Cardiac muscle cell (in vitro differentiated cells and primary cell): ENCODE measurements at regions not wholly inside any gene's neighbourhood (a gene's known extent, or its start where the extent isn't known, plus 50 kb on each side); places are given as distances from the start of the nearest gene placed in this dataset.

Experiments used
- DNase-seq, 2 donors: peaks; one replicate each; pipeline versions ENCODE4 v3.0.0 to v3.0.0-alpha.2; 2010 to 2017; ENCODE audit warnings: low read depth in 1 of 2, low spot score in 1 of 2
- H3K27ac ChIP-seq: fragments of 200-600 bp; sonication (generic); 2 replicates; pipeline ENCODE4 v1.5.1; 2016
- H3K27me3 ChIP-seq: fragments of 200-600 bp; sonication (generic); 2 replicates; pipeline ENCODE4 v1.6.0; 2016; ENCODE audit warnings: control low read depth
- H3K36me3 ChIP-seq: fragments of 200-600 bp; sonication (generic); 2 replicates; pipeline ENCODE4 v1.5.1; 2016; ENCODE audit warnings: control low read depth
- H3K4me1 ChIP-seq: fragments of 200-600 bp; sonication (generic); 2 replicates; pipeline ENCODE4 v1.8.1; 2017; ENCODE audit warnings: low read depth, mild to moderate bottlenecking, mixed run types
- H3K4me3 ChIP-seq: fragments of 200-600 bp; sonication (generic); 2 replicates; pipeline ENCODE4 v1.5.1; 2016; ENCODE audit warnings: mild to moderate bottlenecking
- H3K9me3 ChIP-seq: fragments of 200-600 bp; sonication (generic); 2 replicates; pipeline ENCODE4 v1.5.1; 2017; ENCODE audit warnings: low read depth, mild to moderate bottlenecking, control low read depth
- TF ChIP-seq, protein P1 (sequence below): IDR thresholded peaks from 2 replicates; pipeline ENCODE4 v1.5.1; 2012; ENCODE audit warnings: low read depth, mild to moderate bottlenecking, low read length

DNA sequence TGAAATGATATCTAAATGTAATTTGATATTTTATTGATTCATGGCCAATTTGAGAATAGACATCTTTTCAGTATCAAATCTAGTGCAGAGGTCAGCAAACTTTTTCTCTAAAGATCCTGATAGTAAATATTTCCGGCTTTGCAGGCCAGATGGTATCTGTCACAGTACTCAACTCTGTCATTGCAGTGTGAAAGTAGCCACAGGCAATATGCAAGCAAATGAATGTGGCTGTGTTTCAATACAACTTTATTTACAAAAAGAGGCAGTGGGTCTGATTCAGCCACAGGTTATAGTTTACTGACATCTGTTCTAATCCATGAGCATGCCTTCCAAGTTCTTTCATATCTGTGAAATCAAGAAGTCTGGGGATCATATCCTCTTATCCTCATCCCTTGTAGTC lies 221.2 kb downstream of the PRDM2 start:
- TF ChIP-seq, protein P1, sequence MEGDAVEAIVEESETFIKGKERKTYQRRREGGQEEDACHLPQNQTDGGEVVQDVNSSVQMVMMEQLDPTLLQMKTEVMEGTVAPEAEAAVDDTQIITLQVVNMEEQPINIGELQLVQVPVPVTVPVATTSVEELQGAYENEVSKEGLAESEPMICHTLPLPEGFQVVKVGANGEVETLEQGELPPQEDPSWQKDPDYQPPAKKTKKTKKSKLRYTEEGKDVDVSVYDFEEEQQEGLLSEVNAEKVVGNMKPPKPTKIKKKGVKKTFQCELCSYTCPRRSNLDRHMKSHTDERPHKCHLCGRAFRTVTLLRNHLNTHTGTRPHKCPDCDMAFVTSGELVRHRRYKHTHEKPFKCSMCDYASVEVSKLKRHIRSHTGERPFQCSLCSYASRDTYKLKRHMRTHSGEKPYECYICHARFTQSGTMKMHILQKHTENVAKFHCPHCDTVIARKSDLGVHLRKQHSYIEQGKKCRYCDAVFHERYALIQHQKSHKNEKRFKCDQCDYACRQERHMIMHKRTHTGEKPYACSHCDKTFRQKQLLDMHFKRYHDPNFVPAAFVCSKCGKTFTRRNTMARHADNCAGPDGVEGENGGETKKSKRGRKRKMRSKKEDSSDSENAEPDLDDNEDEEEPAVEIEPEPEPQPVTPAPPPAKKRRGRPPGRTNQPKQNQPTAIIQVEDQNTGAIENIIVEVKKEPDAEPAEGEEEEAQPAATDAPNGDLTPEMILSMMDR = no peak
- no peak overlapping the region for H3K4me3 ChIP-seq
- H3K9me3 ChIP-seq = no peaks in the 10 kb centered on the region
- H3K4me1 ChIP-seq = no peaks in the 10 kb centered on the region
- H3K36me3 ChIP-seq = no peaks in the 10 kb centered on the region
- no peak for DNase-seq
- no peak overlapping the region for H3K27ac ChIP-seq
- H3K27me3 ChIP-seq = no peaks in the 10 kb centered on the region

DNA sequence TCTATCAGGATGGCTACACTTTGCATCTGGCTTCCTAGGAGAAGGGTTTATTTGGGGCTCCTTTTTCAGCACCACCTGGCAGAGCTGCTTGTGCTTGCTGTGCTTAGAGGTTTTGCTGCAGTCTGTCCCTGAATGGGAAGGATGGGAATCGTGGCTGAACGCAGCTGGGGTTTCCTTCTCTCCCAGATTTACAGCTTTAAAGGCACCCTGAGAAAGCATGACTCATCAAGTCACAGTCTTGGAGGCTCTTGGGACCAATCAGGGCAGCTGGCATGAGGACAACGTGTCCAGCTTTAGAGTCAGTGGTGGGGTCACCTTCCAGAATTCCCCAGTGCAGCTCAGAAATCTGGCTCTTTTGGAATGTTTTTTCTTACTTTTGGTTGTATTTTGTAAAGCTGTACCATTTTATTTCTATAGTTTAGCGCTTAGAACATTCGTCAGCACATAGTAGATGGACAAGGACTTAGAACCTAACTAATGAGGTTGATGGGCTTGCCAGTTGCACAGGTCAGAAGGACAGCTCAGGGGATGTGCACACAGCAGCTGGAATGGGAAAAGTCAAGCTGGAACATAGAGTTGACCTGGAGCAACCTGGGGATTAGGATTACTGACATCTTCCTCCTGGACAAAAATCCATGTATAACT lies 222.6 kb downstream of the PRDM2 start:
- Histone ChIP-seq H3K27me3 (no peaks in the 10 kb centered on the region), H3K4me3 (no peak overlapping the region), H3K4me1 (no peaks in the 10 kb centered on the region), H3K36me3 (no peaks in the 10 kb centered on the region), H3K9me3 (no peaks in the 10 kb centered on the region), H3K27ac (no peak overlapping the region)
- TF ChIP-seq, protein P1 = no peak
- DNase-seq = no peak

- no peak for DNase-seq
- Histone ChIP-seq H3K27me3 (no peaks in the 10 kb centered on the region), H3K27ac (no peak overlapping the region), H3K36me3 (no peaks in the 10 kb centered on the region), H3K9me3 (no peaks in the 10 kb centered on the region), H3K4me3 (no peak overlapping the region), H3K4me1 (no peaks in the 10 kb centered on the region)
- TF ChIP-seq, protein P1 = no peak
Observed at GRCh38 chr1:13926556-13926955, 226.6 kb downstream of the PRDM2 start.

DNA sequence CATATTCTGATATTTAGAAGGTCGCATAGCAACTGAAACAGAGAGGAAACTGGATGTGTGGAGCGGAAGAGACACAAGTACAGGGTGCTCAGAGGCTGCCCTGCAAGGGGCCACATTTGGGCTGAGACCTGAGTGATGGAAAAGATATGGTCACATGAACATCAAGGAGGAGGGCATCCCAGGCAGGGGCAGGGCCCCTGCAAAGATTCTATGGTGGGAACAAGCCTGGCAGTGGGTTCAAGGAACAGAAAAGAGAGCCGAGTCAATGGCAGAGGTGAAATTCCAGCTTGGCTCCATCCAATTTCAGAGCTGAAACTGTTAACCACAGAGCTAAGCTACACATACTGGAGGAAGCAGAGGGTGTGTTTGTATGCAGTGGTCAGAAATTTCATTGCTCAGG lies 227.7 kb downstream of the PRDM2 start:
- H3K4me3 ChIP-seq = no peak overlapping the region
- no peaks in the 10 kb centered on the region for H3K9me3 ChIP-seq
- DNase-seq = no peak
- H3K27ac ChIP-seq = no peak overlapping the region
- H3K36me3 ChIP-seq = no peaks in the 10 kb centered on the region
- TF ChIP-seq, protein P1 = no peak
- no peaks in the 10 kb centered on the region for H3K4me1 ChIP-seq
- no peaks in the 10 kb centered on the region for H3K27me3 ChIP-seq

DNA sequence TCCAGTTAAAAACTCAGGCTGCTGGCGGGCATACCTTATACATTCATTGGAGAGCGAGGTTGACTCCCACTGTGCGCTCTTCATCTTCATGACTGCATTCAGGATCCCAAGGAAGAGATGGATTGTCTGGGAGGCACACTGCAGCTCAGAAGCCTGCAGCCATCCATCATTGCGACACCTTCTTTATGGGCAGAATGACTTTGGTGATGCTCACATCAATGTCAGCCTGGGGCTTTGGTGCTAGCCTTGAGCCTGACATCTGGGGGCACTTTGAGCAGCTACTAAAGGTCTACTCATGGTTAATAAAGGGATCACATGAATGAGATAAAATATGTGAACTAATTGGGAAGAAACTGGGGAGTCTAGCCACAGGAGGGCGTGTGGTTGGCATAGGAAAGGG lies 229.3 kb downstream of the PRDM2 start:
- no peaks in the 10 kb centered on the region for H3K9me3 ChIP-seq
- no peaks in the 10 kb centered on the region for H3K4me1 ChIP-seq
- no peak for DNase-seq
- no peak overlapping the region for H3K27ac ChIP-seq
- H3K36me3 ChIP-seq = no peaks in the 10 kb centered on the region
- TF ChIP-seq, protein P1 = no peak
- H3K27me3 ChIP-seq = no peaks in the 10 kb centered on the region
- no peak overlapping the region for H3K4me3 ChIP-seq
